Uterus (tissue), 2 donors: ENCODE measurements at regions not wholly inside any gene's neighbourhood (a gene's known extent, or its start where the extent isn't known, plus 50 kb on each side); places are given as distances from the start of the nearest gene placed in this dataset.

Source experiments
- CTCF ChIP-seq, 4 experiments: fragments of 200-600 bp in 2 of 4; fragments of 450-650 bp in 2 of 4; sonication (generic) in 2 of 4; IDR thresholded peaks; one replicate each; pipeline ENCODE4 v1.5.1; 2016 to 2019; ENCODE audit warnings: antibody characterized with exemption in 4 of 4, mild to moderate bottlenecking in 2 of 4, moderate library complexity in 1 of 4
- POLR2A ChIP-seq, 2 donors: fragments of 450-650 bp; IDR thresholded peaks; one replicate each; pipeline ENCODE4 v1.6.1; 2016; ENCODE audit warnings: antibody characterized with exemption in 2 of 2, mild to moderate bottlenecking in 1 of 2, moderate library complexity in 1 of 2

- TF ChIP-seq CTCF (IDR thresholded peaks at IDR 0.05) = no peak
- TF ChIP-seq POLR2A (IDR thresholded peaks at IDR 0.05) = no peak
These were observed 139.5 kb upstream of the ZNF516 start for GRCh38 chr18:76634564-76634963.
